Activated CD4-positive, alpha-beta memory T cell treated with anti-CD3 and anti-CD28 coated beads for 36 hours (primary cell): ENCODE measurements at regions not wholly inside any gene's neighbourhood (a gene's known extent, or its start where the extent isn't known, plus 50 kb on each side); places are given as distances from the start of the nearest gene placed in this dataset.
"Not testable (repeated sequence)": the region's sequence is repeated elsewhere in the genome, so short reads cannot be mapped to it uniquely, and the experiment has no call there.

Experiments
- CTCF ChIA-PET: fragments of 350-600 bp; sonication (Branson Sonifier 250); formaldehyde crosslinking; loops from one replicate; lab custom pipeline; 2021; ENCODE audit warnings: antibody characterized with exemption, inconsistent platforms; lab: Charles Lee
- POLR2A ChIA-PET: fragments of 350-600 bp; sonication (Branson Sonifier 250); formaldehyde crosslinking; loops from one replicate; lab custom pipeline; 2021; ENCODE audit warnings: antibody characterized with exemption; lab: Charles Lee
- DNase-seq: peaks from one replicate; pipeline ENCODE4 v3.0.0-alpha.2; 2020
- H3K27ac Mint-ChIP-seq: one replicate; pipeline ENCODE4 v1.8.0; 2021; ENCODE audit warnings: mixed read lengths
- H3K27me3 Mint-ChIP-seq: one replicate; pipeline ENCODE4 v1.8.0; 2021; ENCODE audit warnings: mixed read lengths
- H3K36me3 Mint-ChIP-seq: one replicate; pipeline ENCODE4 v1.8.0; 2021; ENCODE audit warnings: mixed read lengths
- H3K4me1 Mint-ChIP-seq: one replicate; pipeline ENCODE4 v1.8.0; 2021; ENCODE audit warnings: low read depth, mixed read lengths
- H3K4me3 Mint-ChIP-seq: one replicate; pipeline ENCODE4 v1.8.0; 2021; ENCODE audit warnings: mild to moderate bottlenecking, mixed read lengths
- H3K9me3 Mint-ChIP-seq: one replicate; pipeline ENCODE4 v1.8.0; 2021; ENCODE audit warnings: mixed read lengths
- intact Hi-C: fragments of 100-400 bp; cut with micrococcal nuclease; formaldehyde crosslinking; loops from one replicate; pipeline ENCODE4 v1.15.1; 2023

- intact Hi-C loops = no loop called here
- no peaks in the 10 kb centered on the region for H3K36me3 Mint-ChIP-seq
- ChIA-PET CTCF (interaction anchor here (0.7 to 1.2 kb wide), 3 partner anchors 12 to 134 kb away, joined by 3 to 4 read pairs (median 4); no protein-coding TSS in a partner anchor), POLR2A (interaction anchor here (1.2 kb wide), 1 partner anchor 178 kb away, joined by 4 read pairs; no protein-coding TSS in a partner anchor)
- H3K27ac Mint-ChIP-seq = no peak overlapping the region
- no peaks in the 10 kb centered on the region for H3K9me3 Mint-ChIP-seq
- no peak overlapping the region for H3K4me3 Mint-ChIP-seq
- DNase-seq = no peak
- no peaks in the 10 kb centered on the region for H3K4me1 Mint-ChIP-seq
- H3K27me3 Mint-ChIP-seq = no peaks in the 10 kb centered on the region
Measured at GRCh38 chr6:166798652-166799051, 157.7 kb downstream of the RNASET2 start.

- Mint-ChIP-seq H3K9me3 (no peaks in the 10 kb centered on the region), H3K4me3 (no peak overlapping the region), H3K4me1 (no peaks in the 10 kb centered on the region), H3K27ac (no peak overlapping the region), H3K36me3 (no peaks in the 10 kb centered on the region), H3K27me3 (no peaks in the 10 kb centered on the region)
- POLR2A ChIA-PET = no interaction called here
- intact Hi-C loops = no loop called here
- CTCF ChIA-PET = no interaction called here
- DNase-seq = no peak
Measured at GRCh38 chr6:166796610-166797009, 159.7 kb downstream of the RNASET2 start.

- intact Hi-C loops = no loop called here
- H3K27ac Mint-ChIP-seq = no peak overlapping the region
- H3K4me1 Mint-ChIP-seq = no peaks in the 10 kb centered on the region
- CTCF ChIA-PET = interaction anchor here (1.8 kb wide), 1 partner anchor 21 kb away, joined by 4 read pairs; no protein-coding TSS in a partner anchor
- H3K36me3 Mint-ChIP-seq = no peaks in the 10 kb centered on the region
- no peaks in the 10 kb centered on the region for H3K9me3 Mint-ChIP-seq
- POLR2A ChIA-PET = no interaction called here
- H3K27me3 Mint-ChIP-seq = no peaks in the 10 kb centered on the region
- DNase-seq = no peak
- H3K4me3 Mint-ChIP-seq = no peak overlapping the region
Measured at GRCh38 chr6:166795879-166796278, 160.5 kb downstream of the RNASET2 start.

- CTCF ChIA-PET = interaction anchor here (1.2 kb wide), 1 partner anchor 16 kb away, joined by 3 read pairs; no protein-coding TSS in a partner anchor
- H3K4me1 Mint-ChIP-seq = not testable (repeated sequence)
Measured at GRCh38 chr6:166790808-166791207, 163.8 kb upstream of the RPS6KA2 start.

GRCh38 chr6:166788846-166789529, 161.9 kb upstream of the RPS6KA2 start:
- DNase-seq, H3K27me3 Mint-ChIP-seq, H3K36me3 Mint-ChIP-seq, H3K9me3 Mint-ChIP-seq, H3K27ac Mint-ChIP-seq, H3K4me1 Mint-ChIP-seq, POLR2A ChIA-PET, H3K4me3 Mint-ChIP-seq: not testable (repeated sequence)
- CTCF ChIA-PET = interaction anchor here (1.1 to 2.6 kb wide), 4 partner anchors 14 to 562 kb away, joined by 3 to 42 read pairs (median 16); no protein-coding TSS in a partner anchor
- intact Hi-C loops = loop anchor here (5.0 kb wide), 1 partner anchor 73 kb away; no protein-coding TSS in a partner anchor

More at GRCh38 chr6:166790808-166791207, 163.8 kb upstream of the RPS6KA2 start:
- H3K36me3 Mint-ChIP-seq, intact Hi-C loops, POLR2A ChIA-PET, H3K27ac Mint-ChIP-seq, H3K9me3 Mint-ChIP-seq, DNase-seq, H3K4me3 Mint-ChIP-seq, H3K27me3 Mint-ChIP-seq: not testable (repeated sequence)

- no peak for DNase-seq
- Mint-ChIP-seq H3K9me3 (no peaks in the 10 kb centered on the region), H3K36me3 (no peaks in the 10 kb centered on the region), H3K4me3 (no peak overlapping the region), H3K27ac (no peak overlapping the region), H3K27me3 (peaks cover 1% of the 10 kb centered on the region), H3K4me1 (no peaks in the 10 kb centered on the region)
- intact Hi-C loops = loop anchor here (1.0 to 5.0 kb wide), 4 partner anchors 76 to 356 kb away; no protein-coding TSS in a partner anchor
- CTCF ChIA-PET = interaction anchor here (0.6 to 2.6 kb wide), 17 partner anchors 12 to 355 kb away, joined by 3 to 42 read pairs (median 3); no protein-coding TSS in a partner anchor
- POLR2A ChIA-PET = no interaction called here
Measured at GRCh38 chr6:166786704-166787293, 159.7 kb upstream of the RPS6KA2 start.

GRCh38 chr6:166785131-166785530, 158.1 kb upstream of the RPS6KA2 start:
- intact Hi-C loops = loop anchor here (5.0 kb wide), 1 partner anchor 77 kb away; no protein-coding TSS in a partner anchor
- Mint-ChIP-seq H3K36me3 (no peaks in the 10 kb centered on the region), H3K27ac (no peak overlapping the region), H3K4me3 (no peak overlapping the region), H3K9me3 (no peaks in the 10 kb centered on the region), H3K27me3 (peaks cover 1% of the 10 kb centered on the region), H3K4me1 (no peaks in the 10 kb centered on the region)
- ChIA-PET POLR2A (no interaction called here), CTCF (interaction anchor here (0.8 to 1.9 kb wide), 9 partner anchors 10 to 215 kb away, joined by 3 to 14 read pairs (median 4); no protein-coding TSS in a partner anchor)
- no peak for DNase-seq

GRCh38 chr6:166784691-166785090, 157.6 kb upstream of the RPS6KA2 start:
- no peaks in the 10 kb centered on the region for H3K9me3 Mint-ChIP-seq
- intact Hi-C loops = loop anchor here (5.0 kb wide), 1 partner anchor 78 kb away; no protein-coding TSS in a partner anchor
- H3K36me3 Mint-ChIP-seq = no peaks in the 10 kb centered on the region
- no peak overlapping the region for H3K4me3 Mint-ChIP-seq
- ChIA-PET POLR2A (no interaction called here), CTCF (interaction anchor here (1.1 to 1.9 kb wide), 7 partner anchors 10 to 215 kb away, joined by 3 to 14 read pairs (median 4); no protein-coding TSS in a partner anchor)
- peaks cover 1% of the 10 kb centered on the region for H3K27me3 Mint-ChIP-seq
- H3K4me1 Mint-ChIP-seq = no peaks in the 10 kb centered on the region
- H3K27ac Mint-ChIP-seq = no peak overlapping the region
- no peak for DNase-seq

- H3K27me3 Mint-ChIP-seq = no peaks in the 10 kb centered on the region
- no peaks in the 10 kb centered on the region for H3K4me1 Mint-ChIP-seq
- no peak for DNase-seq
- H3K27ac Mint-ChIP-seq = no peak overlapping the region
- H3K36me3 Mint-ChIP-seq = no peaks in the 10 kb centered on the region
- H3K9me3 Mint-ChIP-seq = no peaks in the 10 kb centered on the region
- no peak overlapping the region for H3K4me3 Mint-ChIP-seq
- ChIA-PET POLR2A (no interaction called here), CTCF (interaction anchor here (1.5 kb wide), 1 partner anchor 207 kb away, joined by 10 read pairs; no protein-coding TSS in a partner anchor)
- intact Hi-C loops = no loop called here
Measured at GRCh38 chr6:166782520-166782919, 155.5 kb upstream of the RPS6KA2 start.

GRCh38 chr6:166781331-166781730, 154.3 kb upstream of the RPS6KA2 start:
- Mint-ChIP-seq H3K27ac (no peak overlapping the region), H3K9me3 (no peaks in the 10 kb centered on the region), H3K4me1 (no peaks in the 10 kb centered on the region), H3K27me3 (no peaks in the 10 kb centered on the region), H3K36me3 (no peaks in the 10 kb centered on the region), H3K4me3 (no peak overlapping the region)
- ChIA-PET CTCF (interaction anchor here (0.7 to 1.7 kb wide), 2 partner anchors 160 to 209 kb away, joined by 3 read pairs; no protein-coding TSS in a partner anchor), POLR2A (no interaction called here)
- DNase-seq = no peak
- intact Hi-C loops = no loop called here

GRCh38 chr6:166779963-166780683, 153.1 kb upstream of the RPS6KA2 start:
- H3K9me3 Mint-ChIP-seq = no peaks in the 10 kb centered on the region
- CTCF ChIA-PET = interaction anchor here (1.4 to 1.7 kb wide), 2 partner anchors 161 to 171 kb away, joined by 3 to 4 read pairs; no protein-coding TSS in a partner anchor

More at GRCh38 chr6:166779963-166780683, 153.1 kb upstream of the RPS6KA2 start:
- Mint-ChIP-seq H3K4me1 (no peaks in the 10 kb centered on the region), H3K36me3 (no peaks in the 10 kb centered on the region), H3K27me3 (no peaks in the 10 kb centered on the region), H3K4me3 (no peak overlapping the region), H3K27ac (no peak overlapping the region)
- POLR2A ChIA-PET = no interaction called here
- intact Hi-C loops = loop anchor here (10.0 kb wide), 1 partner anchor 505 kb away; no protein-coding TSS in a partner anchor
- no peak for DNase-seq
